ENCODE measurements at regions not wholly inside any gene's neighbourhood (a gene's known extent, or its start where the extent isn't known, plus 50 kb on each side); places are given as distances from the start of the nearest gene placed in this dataset.

GRCh38 chr9:91118704-91119025 is 243.1 kb downstream of the AUH start:
- TF ChIP-seq, protein P1, sequence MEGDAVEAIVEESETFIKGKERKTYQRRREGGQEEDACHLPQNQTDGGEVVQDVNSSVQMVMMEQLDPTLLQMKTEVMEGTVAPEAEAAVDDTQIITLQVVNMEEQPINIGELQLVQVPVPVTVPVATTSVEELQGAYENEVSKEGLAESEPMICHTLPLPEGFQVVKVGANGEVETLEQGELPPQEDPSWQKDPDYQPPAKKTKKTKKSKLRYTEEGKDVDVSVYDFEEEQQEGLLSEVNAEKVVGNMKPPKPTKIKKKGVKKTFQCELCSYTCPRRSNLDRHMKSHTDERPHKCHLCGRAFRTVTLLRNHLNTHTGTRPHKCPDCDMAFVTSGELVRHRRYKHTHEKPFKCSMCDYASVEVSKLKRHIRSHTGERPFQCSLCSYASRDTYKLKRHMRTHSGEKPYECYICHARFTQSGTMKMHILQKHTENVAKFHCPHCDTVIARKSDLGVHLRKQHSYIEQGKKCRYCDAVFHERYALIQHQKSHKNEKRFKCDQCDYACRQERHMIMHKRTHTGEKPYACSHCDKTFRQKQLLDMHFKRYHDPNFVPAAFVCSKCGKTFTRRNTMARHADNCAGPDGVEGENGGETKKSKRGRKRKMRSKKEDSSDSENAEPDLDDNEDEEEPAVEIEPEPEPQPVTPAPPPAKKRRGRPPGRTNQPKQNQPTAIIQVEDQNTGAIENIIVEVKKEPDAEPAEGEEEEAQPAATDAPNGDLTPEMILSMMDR (IDR thresholded peaks at IDR 0.05; ENCODE audit: extremely low read depth in 1 of 2, insufficient read depth in 1 of 2, low read depth in 1 of 2, low read length in 2 of 2), result no peak
- no peak for TF ChIP-seq POLR2AphosphoS5 (IDR thresholded peaks at IDR 0.05; ENCODE audit: insufficient read depth, low read depth, low read length)
